C4-2B (cell line): ENCODE measurements at regions not wholly inside any gene's neighbourhood (a gene's known extent, or its start where the extent isn't known, plus 50 kb on each side); places are given as distances from the start of the nearest gene placed in this dataset.

Experiments
- ZFX ChIP-seq: fragments of 450-650 bp; IDR thresholded peaks from 2 replicates; pipeline ENCODE4 v1.6.1; 2017
- TF ChIP-seq, protein P1 (sequence below): fragments of 450-650 bp; conservative IDR thresholded peaks from 2 replicates; pipeline ENCODE4 v1.5.1; 2017; ENCODE audit warnings: mild to moderate bottlenecking

DNA sequence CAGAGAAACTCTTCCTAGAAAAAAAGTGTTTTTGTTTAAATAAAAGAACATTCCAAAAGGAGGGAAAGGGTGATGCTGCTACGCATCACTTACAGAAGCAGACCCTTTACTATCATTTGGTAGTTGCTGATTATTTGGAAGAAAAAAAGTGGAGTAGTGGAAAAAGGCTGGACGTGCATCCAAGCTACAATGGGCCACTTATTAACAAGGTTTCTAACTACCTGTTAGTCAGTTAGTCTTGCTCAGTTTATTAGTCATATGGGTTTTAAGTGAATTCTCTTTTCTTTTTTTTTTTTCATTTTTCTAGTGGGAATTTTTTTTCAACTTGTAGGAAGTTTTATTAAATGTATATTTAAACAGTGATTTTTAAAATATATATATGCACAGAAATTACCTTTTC, 866.0 kb downstream of the MCTP2 start:
- TF ChIP-seq, protein P1, sequence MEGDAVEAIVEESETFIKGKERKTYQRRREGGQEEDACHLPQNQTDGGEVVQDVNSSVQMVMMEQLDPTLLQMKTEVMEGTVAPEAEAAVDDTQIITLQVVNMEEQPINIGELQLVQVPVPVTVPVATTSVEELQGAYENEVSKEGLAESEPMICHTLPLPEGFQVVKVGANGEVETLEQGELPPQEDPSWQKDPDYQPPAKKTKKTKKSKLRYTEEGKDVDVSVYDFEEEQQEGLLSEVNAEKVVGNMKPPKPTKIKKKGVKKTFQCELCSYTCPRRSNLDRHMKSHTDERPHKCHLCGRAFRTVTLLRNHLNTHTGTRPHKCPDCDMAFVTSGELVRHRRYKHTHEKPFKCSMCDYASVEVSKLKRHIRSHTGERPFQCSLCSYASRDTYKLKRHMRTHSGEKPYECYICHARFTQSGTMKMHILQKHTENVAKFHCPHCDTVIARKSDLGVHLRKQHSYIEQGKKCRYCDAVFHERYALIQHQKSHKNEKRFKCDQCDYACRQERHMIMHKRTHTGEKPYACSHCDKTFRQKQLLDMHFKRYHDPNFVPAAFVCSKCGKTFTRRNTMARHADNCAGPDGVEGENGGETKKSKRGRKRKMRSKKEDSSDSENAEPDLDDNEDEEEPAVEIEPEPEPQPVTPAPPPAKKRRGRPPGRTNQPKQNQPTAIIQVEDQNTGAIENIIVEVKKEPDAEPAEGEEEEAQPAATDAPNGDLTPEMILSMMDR: no peak
- no peak for TF ChIP-seq ZFX
